Naive thymus-derived CD4-positive, alpha-beta T cell (primary cell): ENCODE measurements at regions not wholly inside any gene's neighbourhood (a gene's known extent, or its start where the extent isn't known, plus 50 kb on each side); places are given as distances from the start of the nearest gene placed in this dataset.
"Not testable (repeated sequence)": the region's sequence is repeated elsewhere in the genome, so short reads cannot be mapped to it uniquely, and the experiment has no call there.

Experiments
- ATAC-seq: fragments of 150-1000 bp; cut with Tn5 transposase; 2 replicates; pipeline ENCODE4 v1.10.0; 2021; ENCODE audit warnings: mild to moderate bottlenecking, moderate library complexity
- CTCF ChIA-PET: fragments of 350-600 bp; sonication (Branson Sonifier 250); formaldehyde crosslinking; loops from one replicate; lab custom pipeline; 2021; ENCODE audit warnings: antibody characterized with exemption; lab: Charles Lee
- POLR2A ChIA-PET: fragments of 350-600 bp; sonication (Branson Sonifier 250); formaldehyde crosslinking; loops from one replicate; lab custom pipeline; 2021; ENCODE audit warnings: antibody characterized with exemption, inconsistent platforms; lab: Charles Lee
- DNase-seq, 9 donors: peaks; one replicate each; pipeline versions ENCODE4 v3.0.0 to v3.0.0-alpha.2; 2020 to 2022; ENCODE audit warnings: mixed read lengths in 1 of 9
- H3K27ac ChIP-seq: one replicate; pipeline ENCODE4 v1.7.0; 2013; ENCODE audit warnings: mild to moderate bottlenecking, low read depth, low read length, moderate library complexity
- H3K27me3 ChIP-seq, 2 donors: one replicate each; pipeline ENCODE4 v1.7.0; 2013; ENCODE audit warnings: low read length in 2 of 2, mild to moderate bottlenecking in 2 of 2, moderate library complexity in 2 of 2; ENCODE audit not compliant: control insufficient read depth in 2 of 2, insufficient read depth in 2 of 2
- H3K36me3 ChIP-seq, 3 experiments: 1 replicate in 2 of 3; 2 replicates in 1 of 3; pipeline ENCODE4 v1.7.0; 2013; ENCODE audit warnings: low read length in 3 of 3, mild to moderate bottlenecking in 3 of 3, moderate library complexity in 1 of 3; ENCODE audit not compliant: insufficient read depth in 3 of 3, control insufficient read depth in 2 of 3
- H3K4me1 ChIP-seq, 2 donors: one replicate each; pipeline ENCODE4 v1.7.0; 2013; ENCODE audit warnings: low read length in 2 of 2, mild to moderate bottlenecking in 2 of 2, moderate library complexity in 1 of 2; ENCODE audit not compliant: control insufficient read depth in 2 of 2, insufficient read depth in 2 of 2
- H3K4me3 ChIP-seq: 2 replicates; pipeline ENCODE4 v1.7.0; 2013; ENCODE audit warnings: mild to moderate bottlenecking, low read length
- H3K9me3 ChIP-seq, 3 experiments: 1 replicate in 2 of 3; 2 replicates in 1 of 3; pipeline ENCODE4 v1.7.0; 2013; ENCODE audit warnings: low read length in 3 of 3; ENCODE audit not compliant: control insufficient read depth in 2 of 3
- H3K27ac Mint-ChIP-seq, 9 donors: one replicate each; pipeline ENCODE4 v1.8.0; 2020 to 2022; ENCODE audit warnings: mixed read lengths in 9 of 9, mild to moderate bottlenecking in 8 of 9, moderate library complexity in 5 of 9, inconsistent platforms in 2 of 9
- H3K27me3 Mint-ChIP-seq, 5 donors: one replicate each; pipeline ENCODE4 v1.8.0; 2021 to 2022; ENCODE audit warnings: mixed read lengths in 5 of 5, mild to moderate bottlenecking in 1 of 5
- H3K36me3 Mint-ChIP-seq, 5 donors: one replicate each; pipeline ENCODE4 v1.8.0; 2020 to 2022; ENCODE audit warnings: mixed read lengths in 5 of 5, mild to moderate bottlenecking in 3 of 5, inconsistent platforms in 1 of 5
- H3K4me1 Mint-ChIP-seq, 7 donors: one replicate each; pipeline ENCODE4 v1.8.0; 2020 to 2022; ENCODE audit warnings: mixed read lengths in 7 of 7, mild to moderate bottlenecking in 3 of 7, inconsistent platforms in 1 of 7
- H3K4me3 Mint-ChIP-seq, 10 donors: one replicate each; pipeline ENCODE4 v1.8.0; 2020 to 2022; ENCODE audit warnings: mild to moderate bottlenecking in 10 of 10, mixed read lengths in 10 of 10, moderate library complexity in 6 of 10, inconsistent platforms in 2 of 10
- H3K9me3 Mint-ChIP-seq, 11 donors: one replicate each; pipeline ENCODE4 v1.8.0; 2020 to 2022; ENCODE audit warnings: mixed read lengths in 11 of 11, mild to moderate bottlenecking in 4 of 11, inconsistent platforms in 1 of 11, moderate library complexity in 1 of 11
- intact Hi-C, 2 donors: fragments of 100-400 bp; cut with micrococcal nuclease; formaldehyde crosslinking; loops; one replicate each; pipeline ENCODE4 v1.15.1; 2023

DNA sequence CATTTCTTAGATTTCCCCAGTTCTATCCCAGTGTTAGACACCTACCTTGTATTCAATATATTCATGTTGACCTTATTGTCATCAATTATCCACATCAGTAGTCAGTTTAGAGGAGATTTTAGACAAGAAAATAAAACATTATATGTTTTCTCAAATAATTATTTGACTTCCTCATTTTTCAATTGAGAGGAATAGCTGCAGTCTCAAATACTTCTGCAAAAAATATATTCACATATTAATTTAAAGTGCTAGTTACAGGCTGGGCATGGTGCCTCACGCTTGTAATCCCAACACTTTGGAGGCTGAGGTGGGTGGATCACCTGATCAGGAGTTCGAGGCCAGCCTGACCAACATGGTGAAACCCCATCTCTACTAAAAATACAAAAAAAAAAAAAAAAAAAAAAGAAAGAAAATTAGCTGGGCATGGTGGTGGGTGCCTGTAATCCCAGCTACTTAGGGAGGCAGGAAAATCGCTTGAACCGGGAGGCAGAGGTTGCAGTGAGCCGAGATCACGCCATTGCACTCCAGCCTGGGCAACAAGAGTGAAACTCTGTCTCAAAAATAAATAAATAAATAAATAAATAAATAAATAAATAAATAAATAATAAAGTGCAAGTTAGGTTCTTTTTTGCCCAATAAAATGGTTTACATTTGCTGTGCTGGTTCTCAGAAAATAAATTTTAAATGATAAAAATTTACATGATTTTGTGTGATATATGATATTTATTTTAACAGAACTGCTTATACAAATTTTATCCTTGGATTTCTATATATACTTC is 565.3 kb upstream of the GOLIM4 start:
- H3K27ac ChIP-seq, H3K4me3 ChIP-seq, H3K4me1 Mint-ChIP-seq, H3K36me3 Mint-ChIP-seq, ATAC-seq, DNase-seq, H3K9me3 Mint-ChIP-seq, H3K4me1 ChIP-seq, H3K36me3 ChIP-seq, H3K9me3 ChIP-seq, H3K4me3 Mint-ChIP-seq, H3K27ac Mint-ChIP-seq, intact Hi-C loops, POLR2A ChIA-PET, H3K27me3 Mint-ChIP-seq, H3K27me3 ChIP-seq: not testable (repeated sequence)
- CTCF ChIA-PET, result interaction anchor here (0.6 kb wide), 1 partner anchor 13 kb away, joined by 3 read pairs; no protein-coding TSS in a partner anchor

- no peak for ATAC-seq
- no peak for DNase-seq
- POLR2A ChIA-PET, result no interaction called here
- H3K27me3 ChIP-seq, result no peaks in the 10 kb centered on the region
- H3K36me3 ChIP-seq, result no peaks in the 10 kb centered on the region
- Mint-ChIP-seq H3K9me3 (peaks cover 0 to 12% (median 0%) of the 10 kb centered on the region in 11 donors), H3K4me1 (no peaks in the 10 kb centered on the region), H3K36me3 (no peaks in the 10 kb centered on the region), H3K4me3 (no peak overlapping the region), H3K27me3 (no peaks in the 10 kb centered on the region), H3K27ac (no peak overlapping the region)
- H3K27ac ChIP-seq, result no peak overlapping the region
- no peaks in the 10 kb centered on the region for H3K9me3 ChIP-seq
- CTCF ChIA-PET, result no interaction called here
- no peak overlapping the region for H3K4me3 ChIP-seq
- intact Hi-C loops, result no loop called here
- no peaks in the 10 kb centered on the region for H3K4me1 ChIP-seq
Observed at GRCh38 chr3:168659015-168659414, 563.3 kb upstream of the GOLIM4 start.

- ATAC-seq (no peak), DNase-seq (no peak)
- H3K4me1 Mint-ChIP-seq, result no peaks in the 10 kb centered on the region
- no peak overlapping the region for H3K27ac Mint-ChIP-seq
- H3K4me3 Mint-ChIP-seq, result no peak overlapping the region
- CTCF ChIA-PET, result no interaction called here
- Histone ChIP-seq H3K27ac (no peak overlapping the region), H3K36me3 (no peaks in the 10 kb centered on the region), H3K27me3 (no peaks in the 10 kb centered on the region), H3K9me3 (no peaks in the 10 kb centered on the region), H3K4me1 (no peaks in the 10 kb centered on the region), H3K4me3 (no peak overlapping the region)
- POLR2A ChIA-PET, result no interaction called here
- H3K27me3 Mint-ChIP-seq, result no peaks in the 10 kb centered on the region
- H3K36me3 Mint-ChIP-seq, result no peaks in the 10 kb centered on the region
- H3K9me3 Mint-ChIP-seq, result peaks cover 0 to 6% (median 0%) of the 10 kb centered on the region in 11 donors
- intact Hi-C loops, result no loop called here
Observed at GRCh38 chr3:168655611-168656010, 559.9 kb upstream of the GOLIM4 start.

GRCh38 chr3:168654700-168655099 is 559.0 kb upstream of the GOLIM4 start:
- Histone ChIP-seq H3K9me3 (no peaks in the 10 kb centered on the region), H3K27me3 (no peaks in the 10 kb centered on the region), H3K27ac (no peak overlapping the region), H3K4me3 (no peak overlapping the region), H3K4me1 (no peaks in the 10 kb centered on the region), H3K36me3 (no peaks in the 10 kb centered on the region)
- intact Hi-C loops, result no loop called here
- CTCF ChIA-PET, result no interaction called here
- Mint-ChIP-seq H3K4me1 (no peaks in the 10 kb centered on the region), H3K9me3 (peaks cover 0 to 6% (median 0%) of the 10 kb centered on the region in 11 donors), H3K36me3 (no peaks in the 10 kb centered on the region), H3K4me3 (no peak overlapping the region), H3K27me3 (no peaks in the 10 kb centered on the region), H3K27ac (no peak overlapping the region)
- ATAC-seq (no peak), DNase-seq (no peak)
- POLR2A ChIA-PET, result no interaction called here

DNA sequence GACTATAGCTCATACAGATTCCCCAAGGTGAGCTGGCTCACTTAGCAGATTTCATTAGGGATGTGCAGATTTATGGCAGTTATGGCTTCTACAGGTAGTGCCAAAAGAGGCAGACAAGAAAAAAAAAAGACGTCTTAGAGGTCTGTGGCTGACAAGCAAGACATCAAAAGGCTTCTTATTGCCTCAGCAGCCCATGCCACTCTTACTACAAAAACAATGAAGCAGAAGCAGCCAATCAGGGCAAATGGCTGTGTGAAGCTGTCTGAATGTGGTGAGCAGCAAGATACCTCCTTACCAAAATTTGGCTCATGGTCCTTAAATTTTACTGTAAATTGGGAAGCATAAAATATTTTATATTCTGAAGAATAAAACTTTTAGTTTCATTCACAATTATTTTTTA is 557.5 kb upstream of the GOLIM4 start:
- Histone ChIP-seq H3K36me3 (no peaks in the 10 kb centered on the region), H3K27ac (no peak overlapping the region), H3K4me3 (no peak overlapping the region), H3K9me3 (no peaks in the 10 kb centered on the region), H3K27me3 (no peaks in the 10 kb centered on the region), H3K4me1 (no peaks in the 10 kb centered on the region)
- DNase-seq, result no peak
- Mint-ChIP-seq H3K4me1 (no peaks in the 10 kb centered on the region), H3K4me3 (no peak overlapping the region), H3K36me3 (no peaks in the 10 kb centered on the region), H3K27me3 (no peaks in the 10 kb centered on the region), H3K9me3 (peaks cover 0 to 5% (median 0%) of the 10 kb centered on the region in 11 donors), H3K27ac (no peak overlapping the region)
- intact Hi-C loops, result no loop called here
- POLR2A ChIA-PET, result no interaction called here
- no peak for ATAC-seq
- CTCF ChIA-PET, result interaction anchor here (0.6 kb wide), 1 partner anchor 12 kb away, joined by 3 read pairs; no protein-coding TSS in a partner anchor

- ChIA-PET POLR2A (no interaction called here), CTCF (no interaction called here)
- Mint-ChIP-seq H3K36me3 (no peaks in the 10 kb centered on the region), H3K27ac (no peak overlapping the region), H3K4me3 (no peak overlapping the region), H3K4me1 (no peaks in the 10 kb centered on the region), H3K9me3 (peaks cover 0 to 3% (median 0%) of the 10 kb centered on the region in 11 donors), H3K27me3 (no peaks in the 10 kb centered on the region)
- no peak for ATAC-seq
- no peak for DNase-seq
- Histone ChIP-seq H3K4me3 (no peak overlapping the region), H3K27me3 (no peaks in the 10 kb centered on the region), H3K36me3 (no peaks in the 10 kb centered on the region), H3K9me3 (no peaks in the 10 kb centered on the region), H3K27ac (no peak overlapping the region), H3K4me1 (no peaks in the 10 kb centered on the region)
- intact Hi-C loops, result no loop called here
Observed at GRCh38 chr3:168648321-168648720, 552.6 kb upstream of the GOLIM4 start.

- ATAC-seq (no peak), DNase-seq (no peak)
- ChIA-PET POLR2A (no interaction called here), CTCF (no interaction called here)
- no peak overlapping the region for H3K4me3 Mint-ChIP-seq
- no peaks in the 10 kb centered on the region for H3K36me3 Mint-ChIP-seq
- Histone ChIP-seq H3K36me3 (no peaks in the 10 kb centered on the region), H3K27ac (no peak overlapping the region), H3K4me3 (no peak overlapping the region), H3K4me1 (no peaks in the 10 kb centered on the region), H3K27me3 (no peaks in the 10 kb centered on the region), H3K9me3 (no peaks in the 10 kb centered on the region)
- intact Hi-C loops, result no loop called here
- no peaks in the 10 kb centered on the region for H3K4me1 Mint-ChIP-seq
- H3K27me3 Mint-ChIP-seq, result no peaks in the 10 kb centered on the region
- H3K9me3 Mint-ChIP-seq, result peaks cover 0 to 3% (median 0%) of the 10 kb centered on the region in 11 donors
- no peak overlapping the region for H3K27ac Mint-ChIP-seq
Observed at GRCh38 chr3:168647582-168647981, 551.9 kb upstream of the GOLIM4 start.
